A673 (cell line): ENCODE measurements at regions not wholly inside any gene's neighbourhood (a gene's known extent, or its start where the extent isn't known, plus 50 kb on each side); places are given as distances from the start of the nearest gene placed in this dataset.
"Not testable (repeated sequence)": the region's sequence is repeated elsewhere in the genome, so short reads cannot be mapped to it uniquely, and the experiment has no call there.

Source experiments
- BruUV-seq: library from RNA; stranded (reverse); fragments of 400-500 nt; replicated peaks from 2 replicates; lab custom pipeline; 2021; lab: Mats Ljungman, UMichigan
- CTCF ChIA-PET: fragments of 300-600 bp; sonication (Branson Sonifier 250); formaldehyde crosslinking; loops from one replicate; lab custom pipeline; 2022; ENCODE audit warnings: antibody characterized with exemption; lab: Charles Lee
- POLR2A ChIA-PET: fragments of 300-600 bp; sonication (Branson Sonifier 250); formaldehyde crosslinking; loops from one replicate; lab custom pipeline; 2022; ENCODE audit warnings: antibody characterized with exemption; ENCODE audit not compliant: low non-redundant PET; lab: Charles Lee
- DNase-seq: peaks from one replicate; pipeline ENCODE4 v3.0.0-alpha.2; 2015; ENCODE audit warnings: low spot score
- H3K27ac ChIP-seq: fragments of 200-600 bp; sonication (generic); 2 replicates; pipeline ENCODE4 v1.5.1; 2016; ENCODE audit warnings: mixed run types, low read depth, mild to moderate bottlenecking, mixed read lengths, antibody characterized with exemption, low read length; ENCODE audit not compliant: poor library complexity, severe bottlenecking
- H3K27me3 ChIP-seq: fragments of 200-600 bp; sonication (generic); replicated peaks from 2 replicates; pipeline ENCODE4 v1.6.1; 2017; ENCODE audit warnings: mixed run types, low read depth, mild to moderate bottlenecking, mixed read lengths, antibody characterized with exemption, low read length; ENCODE audit not compliant: insufficient read depth, poor library complexity
- H3K36me3 ChIP-seq: fragments of 200-600 bp; sonication (generic); 2 replicates; pipeline ENCODE4 v1.6.1; 2016; ENCODE audit warnings: mixed run types, mild to moderate bottlenecking, mixed read lengths, antibody characterized with exemption, low read length; ENCODE audit not compliant: insufficient read depth, poor library complexity, severe bottlenecking
- H3K4me1 ChIP-seq: fragments of 200-600 bp; sonication (generic); 2 replicates; pipeline ENCODE4 v1.6.1; 2017; ENCODE audit warnings: mixed run types, mild to moderate bottlenecking, mixed read lengths, antibody characterized with exemption, low read length; ENCODE audit not compliant: insufficient read depth, poor library complexity, severe bottlenecking
- H3K4me3 ChIP-seq: fragments of 200-600 bp; sonication (generic); 2 replicates; pipeline ENCODE4 v1.5.1; 2016; ENCODE audit warnings: low read depth, mixed run types, mild to moderate bottlenecking, mixed read lengths, low read length; ENCODE audit not compliant: poor library complexity, severe bottlenecking
- H3K9me3 ChIP-seq: fragments of 200-600 bp; sonication (generic); 2 replicates; pipeline ENCODE4 v1.6.1; 2016; ENCODE audit warnings: mixed run types, low read depth, mild to moderate bottlenecking, mixed read lengths, antibody characterized with exemption, low read length; ENCODE audit not compliant: poor library complexity, severe bottlenecking
- CTCF ChIP-seq: fragments of 300-800, 200-600 bp; sonication (generic); conservative IDR thresholded peaks from 2 replicates; pipeline ENCODE4 v1.5.1; 2017; ENCODE audit warnings: low read depth, mild to moderate bottlenecking, antibody characterized with exemption, low read length, moderate library complexity, mixed read lengths
- EZH2 ChIP-seq: fragments of 200-600 bp; sonication (generic); IDR thresholded peaks from 2 replicates; pipeline ENCODE4 v1.6.1; 2017; ENCODE audit warnings: borderline replicate concordance, low read depth, mild to moderate bottlenecking, mixed read lengths, antibody characterized with exemption, low read length; ENCODE audit not compliant: poor library complexity, severe bottlenecking
- intact Hi-C: fragments of 100-400 bp; cut with micrococcal nuclease; formaldehyde crosslinking; loops from one replicate; pipeline ENCODE4 v1.10.0; 2022; ENCODE audit not compliant: unreplicated experiment

GRCh38 chr20:6660441-6660840 is 107.0 kb upstream of the BMP2 start:
- BruUV-seq = no TSS peak
- CTCF ChIA-PET = no interaction called here
- Histone ChIP-seq H3K4me1 (no peaks in the 10 kb centered on the region), H3K4me3 (no peak overlapping the region), H3K27me3 (no peaks in the 10 kb centered on the region), H3K9me3 (no peaks in the 10 kb centered on the region), H3K27ac (no peak overlapping the region), H3K36me3 (no peaks in the 10 kb centered on the region)
- TF ChIP-seq CTCF (no peak), EZH2 (no peak)
- DNase-seq = no peak
- intact Hi-C loops = no loop called here
- POLR2A ChIA-PET = no interaction called here

GRCh38 chr20:6658909-6659308 is 108.6 kb upstream of the BMP2 start:
- H3K27ac ChIP-seq, POLR2A ChIA-PET, H3K4me3 ChIP-seq, BruUV-seq, intact Hi-C loops, H3K36me3 ChIP-seq, CTCF ChIA-PET, DNase-seq, H3K4me1 ChIP-seq, H3K9me3 ChIP-seq, H3K27me3 ChIP-seq: not testable (repeated sequence)

GRCh38 chr20:6657904-6658303 is 109.6 kb upstream of the BMP2 start:
- BruUV-seq = no TSS peak
- Histone ChIP-seq H3K27ac (no peak overlapping the region), H3K27me3 (no peaks in the 10 kb centered on the region), H3K4me3 (no peak overlapping the region), H3K9me3 (no peaks in the 10 kb centered on the region), H3K36me3 (no peaks in the 10 kb centered on the region), H3K4me1 (no peaks in the 10 kb centered on the region)
- no peak for DNase-seq
- ChIA-PET CTCF (no interaction called here), POLR2A (no interaction called here)
- TF ChIP-seq CTCF = no peak
- no peak for TF ChIP-seq EZH2
- intact Hi-C loops = no loop called here

GRCh38 chr20:6657111-6657510 is 110.4 kb upstream of the BMP2 start:
- no peak overlapping the region for H3K4me3 ChIP-seq
- H3K27ac ChIP-seq = no peak overlapping the region
- H3K9me3 ChIP-seq = no peaks in the 10 kb centered on the region
- TF ChIP-seq CTCF (no peak), EZH2 (no peak)
- CTCF ChIA-PET = no interaction called here
- BruUV-seq = no TSS peak
- H3K27me3 ChIP-seq = no peaks in the 10 kb centered on the region
- H3K36me3 ChIP-seq = no peaks in the 10 kb centered on the region
- no peak for DNase-seq
- no peaks in the 10 kb centered on the region for H3K4me1 ChIP-seq
- POLR2A ChIA-PET = no interaction called here
- intact Hi-C loops = no loop called here
